Stomach (tissue), 4 donors: ENCODE measurements at regions not wholly inside any gene's neighbourhood (a gene's known extent, or its start where the extent isn't known, plus 50 kb on each side); places are given as distances from the start of the nearest gene placed in this dataset.

Source experiments
- CTCF ChIP-seq, 7 experiments: fragments of 450-650 bp in 4 of 7; fragments of 200-600 bp in 3 of 7; sonication (generic) in 3 of 7; IDR thresholded peaks; one replicate each; pipeline ENCODE4 v1.5.1; 2016 to 2019; ENCODE audit warnings: antibody characterized with exemption in 7 of 7, control low read depth in 2 of 7, mild to moderate bottlenecking in 1 of 7
- EP300 ChIP-seq: sonication (generic); formaldehyde crosslinking; IDR thresholded peaks from one replicate; pipeline ENCODE4 v1.6.1; 2017; ENCODE audit warnings: antibody characterized with exemption
- POLR2A ChIP-seq, 4 donors: fragments of 450-650 bp; IDR thresholded peaks; one replicate each; pipeline ENCODE4 v1.6.1; 2016; ENCODE audit warnings: antibody characterized with exemption in 4 of 4, control low read depth in 2 of 4, mild to moderate bottlenecking in 1 of 4, moderate library complexity in 1 of 4
- POLR2AphosphoS5 ChIP-seq, 3 donors: sonication (generic); formaldehyde crosslinking; IDR thresholded peaks; one replicate each; pipeline ENCODE4 v1.6.1; 2016; ENCODE audit warnings: antibody characterized with exemption in 3 of 3

- TF ChIP-seq CTCF (IDR thresholded peaks at IDR 0.05) (no peak), POLR2A (IDR thresholded peaks at IDR 0.05) (no peak), POLR2AphosphoS5 (IDR thresholded peaks at IDR 0.05) (no peak), EP300 (no peak)
These were observed 227.8 kb upstream of the GATB start for GRCh38 chr4:151988591-151988990.
